Hematopoietic multipotent progenitor cell treated with erythropoietin and hydrocortisone succinate and interleukin-3 and kit ligand, for 4 days (in vitro differentiated cells): ENCODE measurements at regions not wholly inside any gene's neighbourhood (a gene's known extent, or its start where the extent isn't known, plus 50 kb on each side); places are given as distances from the start of the nearest gene placed in this dataset.

Experiments used
- DNase-seq: peaks from one replicate; pipeline ENCODE4 v3.0.0-alpha.2; 2015

- DNase-seq = no peak
Measured at GRCh38 chr11:116598036-116598435, 174.8 kb downstream of the BUD13 start.

GRCh38 chr11:116596346-116597260, 176.2 kb downstream of the BUD13 start:
- no peak for DNase-seq

- DNase-seq = no peak
Measured at GRCh38 chr11:116595305-116595880, 177.4 kb downstream of the BUD13 start.

GRCh38 chr11:116590844-116591570, 181.8 kb downstream of the BUD13 start:
- DNase-seq = no peak

- DNase-seq = no peak
Measured at GRCh38 chr11:116589402-116589801, 183.4 kb downstream of the BUD13 start.

- DNase-seq = no peak
Measured at GRCh38 chr11:116586392-116586791, 186.4 kb downstream of the BUD13 start.

- DNase-seq = no peak
Measured at GRCh38 chr11:116582571-116582970, 190.2 kb downstream of the BUD13 start.

GRCh38 chr11:116581349-116581748, 191.4 kb downstream of the BUD13 start:
- no peak for DNase-seq

- DNase-seq = peak; percentile 9
Measured at GRCh38 chr11:116580799-116581198, 192.0 kb downstream of the BUD13 start.

- DNase-seq = peak; percentile 18
Measured at GRCh38 chr11:116579857-116580727, 192.7 kb downstream of the BUD13 start.

- no peak for DNase-seq
Measured at GRCh38 chr11:116579031-116579653, 193.6 kb downstream of the BUD13 start.

- no peak for DNase-seq
Measured at GRCh38 chr11:116577956-116578355, 194.8 kb downstream of the BUD13 start.

- no peak for DNase-seq
Measured at GRCh38 chr11:116577273-116577672, 195.5 kb downstream of the BUD13 start.

- DNase-seq = no peak
Measured at GRCh38 chr11:116576526-116576925, 196.3 kb downstream of the BUD13 start.

GRCh38 chr11:116567721-116568242, 205.0 kb downstream of the BUD13 start:
- no peak for DNase-seq

- peak; percentile 47 for DNase-seq
Measured at GRCh38 chr11:116563712-116564047, 209.1 kb downstream of the BUD13 start.

- DNase-seq = no peak
Measured at GRCh38 chr11:116563028-116563711, 209.6 kb downstream of the BUD13 start.

GRCh38 chr11:116560589-116560988, 212.2 kb downstream of the BUD13 start:
- no peak for DNase-seq

- DNase-seq = no peak
Measured at GRCh38 chr11:116558504-116559211, 214.1 kb downstream of the BUD13 start.

GRCh38 chr11:116557282-116557681, 215.5 kb downstream of the BUD13 start:
- no peak for DNase-seq

GRCh38 chr11:116556483-116556882, 216.3 kb downstream of the BUD13 start:
- no peak for DNase-seq
